HCT116 (cell line): ENCODE measurements at regions not wholly inside any gene's neighbourhood (a gene's known extent, or its start where the extent isn't known, plus 50 kb on each side); places are given as distances from the start of the nearest gene placed in this dataset.

Source experiments
- ATAC-seq: fragments of 200-7000 bp; cut with Tn5 transposase; 2 replicates; pipeline ENCODE4 v1.9.1; 2020; ENCODE audit warnings: mild to moderate bottlenecking, moderate library complexity
- BruUV-seq: library from RNA; stranded (reverse); fragments of 400-500 nt; replicated peaks from 2 replicates; lab custom pipeline; 2021; lab: Mats Ljungman, UMichigan
- CTCF ChIA-PET: fragments of 300-600 bp; sonication (Branson Sonifier 250); formaldehyde crosslinking; loops from one replicate; lab custom pipeline; 2021; ENCODE audit warnings: antibody characterized with exemption; lab: Charles Lee
- POLR2A ChIA-PET: fragments of 300-600, 350-600 bp; sonication (Branson Sonifier 250); formaldehyde crosslinking; loops from one replicate; lab custom pipeline; 2021; ENCODE audit warnings: antibody characterized with exemption; lab: Charles Lee
- RAD21 ChIA-PET, 2 experiments: fragments of 300-600 bp; sonication (Branson Sonifier 250); formaldehyde crosslinking; loops; one replicate each; lab custom pipeline; 2023; ENCODE audit warnings: low total read pairs in 2 of 2; ENCODE audit not compliant: uncharacterized antibody in 2 of 2, unreplicated experiment in 2 of 2, low non-redundant PET in 1 of 2; lab: Charles Lee
- DNase-seq: peaks from one replicate; pipeline ENCODE4 v3.0.0-alpha.2; 2010; ENCODE audit warnings: low read depth, low spot score
- H2AFZ ChIP-seq: fragments of 200-600 bp; shearing (Covaris generic), sonication (generic); 2 replicates; pipeline ENCODE4 v1.6.1; 2017; ENCODE audit warnings: low read depth, mixed run types, mixed read lengths, antibody characterized with exemption, low read length; ENCODE audit not compliant: poor library complexity, severe bottlenecking
- H3K27ac ChIP-seq: 2 replicates; pipeline ENCODE4 v1.5.1; 2012; ENCODE audit warnings: low read depth, low read length
- H3K27me3 ChIP-seq: fragments of 200-600 bp; sonication (generic); 2 replicates; pipeline ENCODE4 v1.6.1; 2016; ENCODE audit warnings: mixed run types, low read length, mixed read lengths; ENCODE audit not compliant: insufficient read depth
- H3K36me3 ChIP-seq, 2 experiments: fragments of 200-500 bp in 1 of 2; fragments of 200-600 bp in 1 of 2; sonication (Bioruptor generic) in 1 of 2; sonication (generic) in 1 of 2; 2 replicates each; pipeline versions ENCODE4 v1.5.1 to v1.6.1; 2014 to 2016; ENCODE audit warnings: low read length in 2 of 2, inconsistent platforms in 1 of 2, mixed read lengths in 1 of 2, mixed run types in 1 of 2; ENCODE audit not compliant: insufficient read depth in 2 of 2, control insufficient read depth in 1 of 2
- H3K4me1 ChIP-seq, 2 experiments: fragments of 200-600 bp in 1 of 2; sonication (generic) in 1 of 2; 2 replicates each; pipeline versions ENCODE4 v1.5.1 to v1.6.1; 2012 to 2017; ENCODE audit warnings: low read length in 2 of 2, inconsistent platforms in 1 of 2, mild to moderate bottlenecking in 1 of 2, mixed read lengths in 1 of 2, mixed run types in 1 of 2, moderate library complexity in 1 of 2; ENCODE audit not compliant: insufficient read depth in 2 of 2, control insufficient read depth in 1 of 2
- H3K4me2 ChIP-seq: fragments of 200-600 bp; sonication (generic); 2 replicates; pipeline ENCODE4 v1.6.1; 2017; ENCODE audit warnings: mixed run types, low read length, mixed read lengths
- H3K4me3 ChIP-seq, 2 experiments: fragments of 200-600 bp in 1 of 2; sonication (generic) in 1 of 2; replicated peaks in 1 of 2; 2 replicates each; pipeline ENCODE4 v1.5.1; 2011 to 2016; ENCODE audit warnings: low read length in 2 of 2, control low read depth in 1 of 2, low read depth in 1 of 2, mild to moderate bottlenecking in 1 of 2, mixed read lengths in 1 of 2, mixed run types in 1 of 2
- H3K79me2 ChIP-seq: fragments of 200-600 bp; sonication (generic); 2 replicates; pipeline ENCODE4 v1.6.1; 2017; ENCODE audit warnings: mild to moderate bottlenecking, mixed run types, low read length, moderate library complexity, mixed read lengths; ENCODE audit not compliant: insufficient read depth
- H3K9ac ChIP-seq: fragments of 200-600 bp; sonication (generic); 2 replicates; pipeline ENCODE4 v1.6.1; 2016; ENCODE audit warnings: low read length, mixed read lengths
- H3K9me2 ChIP-seq: fragments of 200-600 bp; sonication (generic), shearing (Covaris generic); 2 replicates; pipeline ENCODE4 v1.6.1; 2017; ENCODE audit warnings: mixed run types, mild to moderate bottlenecking, moderate library complexity; ENCODE audit not compliant: insufficient read depth
- H3K9me3 ChIP-seq, 2 experiments: fragments of 200-500 bp in 1 of 2; fragments of 200-600 bp in 1 of 2; sonication (Bioruptor generic) in 1 of 2; sonication (generic) in 1 of 2; 2 replicates each; pipeline ENCODE4 v1.6.1; 2014 to 2017; ENCODE audit warnings: low read length in 2 of 2, mixed read lengths in 2 of 2, inconsistent platforms in 1 of 2, low read depth in 1 of 2, mild to moderate bottlenecking in 1 of 2, mixed run types in 1 of 2, moderate library complexity in 1 of 2; ENCODE audit not compliant: control insufficient read depth in 1 of 2, insufficient read depth in 1 of 2
- H4K20me1 ChIP-seq: fragments of 200-600 bp; sonication (generic), shearing (Covaris generic); 2 replicates; pipeline ENCODE4 v1.6.1; 2017; ENCODE audit warnings: mixed run types, mild to moderate bottlenecking, moderate library complexity; ENCODE audit not compliant: insufficient read depth
- ATF3 ChIP-seq: IDR thresholded peaks from 2 replicates; pipeline ENCODE4 v1.6.1; 2012
- CBX3 ChIP-seq: IDR thresholded peaks from 2 replicates; pipeline ENCODE4 v1.6.1; 2012; ENCODE audit warnings: low read depth
- CEBPB ChIP-seq: IDR thresholded peaks from 2 replicates; pipeline ENCODE4 v1.6.1; 2012; ENCODE audit warnings: low read depth
- EGR1 ChIP-seq: IDR thresholded peaks from 2 replicates; pipeline ENCODE4 v1.6.1; 2012; ENCODE audit warnings: low read depth
- ELF1 ChIP-seq: IDR thresholded peaks from 2 replicates; pipeline ENCODE4 v1.6.1; 2012; ENCODE audit warnings: low read depth, borderline replicate concordance
- EZH2 ChIP-seq: fragments of 200-600 bp; sonication (generic); IDR thresholded peaks from 2 replicates; pipeline ENCODE4 v1.6.1; 2017; ENCODE audit warnings: antibody characterized with exemption, mixed run types
- EZH2phosphoT487 ChIP-seq: fragments of 200-600 bp; IDR thresholded peaks from 2 replicates; pipeline ENCODE4 v1.6.1; 2018; ENCODE audit warnings: antibody characterized with exemption, borderline replicate concordance
- FOSL1 ChIP-seq: IDR thresholded peaks from 2 replicates; pipeline ENCODE4 v1.6.1; 2012; ENCODE audit warnings: low read depth
- JUND ChIP-seq: IDR thresholded peaks from 2 replicates; pipeline ENCODE4 v1.6.1; 2012
- POLR2A ChIP-seq: IDR thresholded peaks from 2 replicates; pipeline ENCODE4 v1.7.0; 2011; ENCODE audit warnings: borderline replicate concordance; ENCODE audit not compliant: insufficient read depth, insufficient read length; ENCODE audit errors: extremely low read depth
- RAD21 ChIP-seq: IDR thresholded peaks from 2 replicates; pipeline ENCODE4 v1.6.1; 2012; ENCODE audit warnings: low read depth, mild to moderate bottlenecking
- REST ChIP-seq: IDR thresholded peaks from 2 replicates; pipeline ENCODE4 v1.6.1; 2012; ENCODE audit warnings: low read depth
- SIN3A ChIP-seq: IDR thresholded peaks from 2 replicates; pipeline ENCODE4 v1.6.1; 2012; ENCODE audit warnings: low read depth
- SP1 ChIP-seq: IDR thresholded peaks from 2 replicates; pipeline ENCODE4 v1.6.1; 2012; ENCODE audit warnings: low read depth
- SRF ChIP-seq: IDR thresholded peaks from 2 replicates; pipeline ENCODE4 v1.6.1; 2012; ENCODE audit warnings: low read depth
- TCF7L2 ChIP-seq: IDR thresholded peaks from 2 replicates; pipeline ENCODE4 v1.7.0; 2011; ENCODE audit warnings: borderline replicate concordance, inconsistent platforms; ENCODE audit not compliant: insufficient read depth, insufficient read length; ENCODE audit errors: extremely low read depth
- ZBTB33 ChIP-seq: IDR thresholded peaks from 2 replicates; pipeline ENCODE4 v1.6.1; 2011; ENCODE audit warnings: mild to moderate bottlenecking, low read length, moderate library complexity; ENCODE audit not compliant: insufficient replicate concordance; ENCODE audit errors: extremely low read depth
- ZFX ChIP-seq: fragments of 450-650 bp; IDR thresholded peaks from 2 replicates; pipeline ENCODE4 v1.6.1; 2017
- ZNF274 ChIP-seq: fragments of 200-500 bp; sonication (Bioruptor generic); IDR thresholded peaks from 2 replicates; pipeline ENCODE4 v1.6.1; 2014; ENCODE audit warnings: mild to moderate bottlenecking, low read depth, low read length, inconsistent platforms
- intact Hi-C: fragments of 100-400 bp; cut with micrococcal nuclease; formaldehyde crosslinking; loops from 2 replicates; pipeline ENCODE4 v1.10.0; 2022

- TF ChIP-seq ZBTB33 (no peak), ZFX (no peak), EZH2 (no peak), ATF3 (no peak), SIN3A (no peak), CBX3 (no peak), EZH2phosphoT487 (no peak), FOSL1 (no peak), JUND (no peak)
These were observed 68.0 kb upstream of the KLF6 start (continued) for GRCh38 chr10:3853016-3853415.

GRCh38 chr10:3852147-3852904, 67.3 kb upstream of the KLF6 start:
- peak overlapping the region; percentile 38 for H2AFZ ChIP-seq
- peak; percentile 95 for TF ChIP-seq FOSL1
- TF ChIP-seq CEBPB = peak; percentile 91
- TF ChIP-seq ELF1 = no peak
- peak; percentile 47 for TF ChIP-seq RAD21
- TF ChIP-seq CBX3 = peak; percentile 94
- peak; percentile 96 for TF ChIP-seq SP1
- TF ChIP-seq SIN3A = peak; percentile 94
- TF ChIP-seq JUND = peak; percentile 98
- no peak for TF ChIP-seq ZNF274
- TF ChIP-seq ZFX = no peak
- TF ChIP-seq EGR1 = peak; percentile 51; the same call in 1 of the 2 replicates
- no peak for TF ChIP-seq REST
- peak; percentile 88 for TF ChIP-seq ATF3
- TF ChIP-seq SRF = peak; percentile 74
- TF ChIP-seq TCF7L2 = peak; percentile 92
- no peak for TF ChIP-seq POLR2A
- no peak for TF ChIP-seq EZH2phosphoT487

More at GRCh38 chr10:3852147-3852904, 67.3 kb upstream of the KLF6 start:
- Histone ChIP-seq H3K4me3 (peak overlapping the region in 1 of 2 experiments; percentile 23; a peak in 2 of 4 replicates), H3K9ac (peak overlapping the region; percentile 59), H3K9me2 (no peaks in the 10 kb centered on the region), H3K4me2 (peak overlapping the region; percentile 63), H3K27ac (peak overlapping the region; percentile 90), H4K20me1 (no peaks in the 10 kb centered on the region), H3K79me2 (no peaks in the 10 kb centered on the region), H3K36me3 (no peaks in the 10 kb centered on the region), H3K27me3 (no peaks in the 10 kb centered on the region), H3K9me3 (no peaks in the 10 kb centered on the region), H3K4me1 (peaks cover 37 to 61% of the 10 kb centered on the region in 2 experiments)
- RAD21 ChIA-PET = interaction anchor here (0.6 to 1.4 kb wide), 3 partner anchors 37 to 67 kb away, joined by 3 to 5 read pairs (median 5); partner anchors contain the start of gene KLF6 (in 2 of the 2)
- ATAC-seq = peak; percentile 95
- CTCF ChIA-PET = no interaction called here
- POLR2A ChIA-PET = interaction anchor here (0.6 to 3.0 kb wide), 10 partner anchors 13 to 77 kb away, joined by 3 to 39 read pairs (median 4); partner anchors contain the start of gene KLF6
- no TSS peak for BruUV-seq
- DNase-seq = peak; percentile 99
- intact Hi-C loops = loop anchor here (1.0 to 5.0 kb wide), 3 partner anchors 42 to 90 kb away; no protein-coding TSS in a partner anchor
